ENCODE measurements at regions not wholly inside any gene's neighbourhood (a gene's known extent, or its start where the extent isn't known, plus 50 kb on each side); places are given as distances from the start of the nearest gene placed in this dataset.

DNA sequence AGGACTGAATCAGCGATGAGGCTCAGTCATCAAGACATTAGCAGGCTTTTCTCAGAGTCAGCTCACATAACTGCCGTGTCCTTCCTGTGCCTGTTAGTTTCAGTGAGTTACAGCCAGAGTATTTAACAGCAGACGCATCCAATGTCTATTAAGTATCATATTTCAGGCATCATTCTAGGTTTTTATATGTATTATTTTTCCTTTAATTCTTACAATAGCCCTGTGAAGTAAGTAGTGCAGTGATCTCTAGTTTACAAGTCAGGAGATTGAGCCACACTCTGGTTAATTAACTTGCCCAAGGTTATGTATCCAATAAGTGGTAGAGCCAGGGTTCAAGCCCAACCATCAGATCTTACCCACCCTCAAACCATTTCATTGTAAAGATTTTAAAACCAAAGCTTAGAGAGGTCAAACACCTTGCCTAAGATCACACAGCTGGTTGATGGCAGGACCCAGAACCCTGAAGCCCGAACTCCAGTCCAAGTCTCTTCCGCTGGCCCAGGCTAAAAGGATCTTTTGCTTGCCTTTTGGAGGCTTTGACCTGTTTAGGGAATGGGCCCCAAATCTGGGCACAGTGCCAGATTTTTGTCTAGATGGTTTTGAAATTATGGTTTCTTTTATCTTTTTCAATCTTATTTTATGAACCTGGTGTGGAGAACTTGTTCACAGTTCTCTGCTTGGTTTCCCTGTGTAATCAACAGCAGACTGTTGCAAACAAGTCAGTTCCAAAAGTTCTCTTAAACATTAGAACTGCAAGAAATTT is 261.2 kb upstream of the CLINT1 start:
- DNase-seq (ENCODE audit: low spot score): no peak

GRCh38 chr5:158117467-158118160 is 258.7 kb upstream of the CLINT1 start:
- DNase-seq (ENCODE audit: low spot score): no peak
- TF ChIP-seq CTCF (IDR thresholded peaks at IDR 0.05): no peak

More for the DNA sequence above, 261.2 kb upstream of the CLINT1 start:
- no peak overlapping the region for H3K4me3 ChIP-seq
- no peaks in the 10 kb centered on the region for H3K27me3 ChIP-seq
- H3K9me3 ChIP-seq: no peaks in the 10 kb centered on the region
- no peak for TF ChIP-seq CTCF (IDR thresholded peaks at IDR 0.05)
- H3K36me3 ChIP-seq: no peaks in the 10 kb centered on the region
- H3K4me1 ChIP-seq: no peaks in the 10 kb centered on the region
- H3K27ac ChIP-seq: no peak overlapping the region

GRCh38 chr5:158116965-158117364 is 258.0 kb upstream of the CLINT1 start:
- H3K27ac ChIP-seq: no peak overlapping the region
- no peak for TF ChIP-seq CTCF (IDR thresholded peaks at IDR 0.05)
- no peak overlapping the region for H3K4me3 ChIP-seq
- no peaks in the 10 kb centered on the region for H3K36me3 ChIP-seq
- no peak for DNase-seq (ENCODE audit: low spot score)
- no peaks in the 10 kb centered on the region for H3K9me3 ChIP-seq
- H3K27me3 ChIP-seq: no peaks in the 10 kb centered on the region
- H3K4me1 ChIP-seq: no peaks in the 10 kb centered on the region

More at GRCh38 chr5:158117467-158118160, 258.7 kb upstream of the CLINT1 start:
- Histone ChIP-seq H3K36me3 (no peaks in the 10 kb centered on the region), H3K9me3 (no peaks in the 10 kb centered on the region), H3K4me1 (no peaks in the 10 kb centered on the region), H3K27me3 (no peaks in the 10 kb centered on the region), H3K27ac (no peak overlapping the region), H3K4me3 (no peak overlapping the region)

DNA sequence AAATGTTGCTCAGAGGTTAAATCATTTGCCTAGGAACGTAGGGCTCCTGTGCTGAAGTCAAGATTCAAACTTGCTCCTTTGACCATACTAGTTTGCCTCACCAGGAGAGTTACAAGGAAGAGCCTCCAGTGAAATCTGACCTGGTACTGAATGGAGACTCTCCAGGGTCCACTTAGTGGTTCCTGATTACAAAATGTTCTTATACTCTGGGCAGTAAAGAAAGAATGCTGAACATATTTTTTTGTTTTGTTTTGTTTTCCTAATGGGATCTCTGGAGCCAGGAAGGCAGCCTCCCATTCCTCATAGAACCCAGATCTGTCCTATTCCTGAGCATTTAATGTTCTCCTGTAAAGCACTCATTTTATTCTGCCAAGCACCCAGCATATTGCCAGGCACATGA is 256.5 kb upstream of the CLINT1 start:
- H3K27me3 ChIP-seq: no peaks in the 10 kb centered on the region
- no peaks in the 10 kb centered on the region for H3K9me3 ChIP-seq
- H3K4me3 ChIP-seq: no peak overlapping the region
- TF ChIP-seq CTCF (IDR thresholded peaks at IDR 0.05): no peak
- no peak overlapping the region for H3K27ac ChIP-seq
- no peaks in the 10 kb centered on the region for H3K36me3 ChIP-seq
- no peaks in the 10 kb centered on the region for H3K4me1 ChIP-seq
- no peak for DNase-seq (ENCODE audit: low spot score)

DNA sequence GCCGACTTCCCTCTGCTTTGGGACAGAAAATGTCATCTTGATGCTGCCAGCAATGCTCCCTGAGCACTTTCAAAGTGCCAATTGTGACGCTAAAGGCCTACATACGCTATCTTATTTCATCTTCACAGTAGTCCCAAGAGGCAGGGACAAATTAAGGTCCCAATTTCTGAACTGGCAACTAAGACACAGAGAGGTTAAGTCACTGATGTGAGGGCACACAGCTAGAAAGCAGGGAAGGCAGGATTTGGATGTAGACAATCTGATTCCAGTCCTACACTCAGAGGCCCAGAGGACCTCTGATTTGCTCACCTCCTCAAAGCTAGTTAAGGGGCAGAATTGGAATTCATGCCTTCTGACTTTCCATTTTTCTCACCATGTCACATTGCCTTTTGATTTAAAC is 249.2 kb upstream of the CLINT1 start:
- no peak overlapping the region for H3K27ac ChIP-seq
- no peaks in the 10 kb centered on the region for H3K27me3 ChIP-seq
- H3K9me3 ChIP-seq: no peaks in the 10 kb centered on the region
- no peaks in the 10 kb centered on the region for H3K4me1 ChIP-seq
- no peak for TF ChIP-seq CTCF (IDR thresholded peaks at IDR 0.05)
- no peak for DNase-seq (ENCODE audit: low spot score)
- no peak overlapping the region for H3K4me3 ChIP-seq
- H3K36me3 ChIP-seq: no peaks in the 10 kb centered on the region
